IMR-90 (cell line): ENCODE measurements at regions not wholly inside any gene's neighbourhood (a gene's known extent, or its start where the extent isn't known, plus 50 kb on each side); places are given as distances from the start of the nearest gene placed in this dataset.

Experiments used
- ATAC-seq: fragments of 200-7000 bp; cut with Tn5 transposase; 2 replicates; pipeline ENCODE4 v1.9.1; 2020; ENCODE audit warnings: low read depth, mild to moderate bottlenecking, moderate library complexity
- BruUV-seq: library from RNA; stranded (reverse); fragments of 400-500 nt; replicated peaks from 2 replicates; lab custom pipeline; 2021; lab: Mats Ljungman, UMichigan
- CTCF ChIA-PET: fragments of 300-600 bp; formaldehyde crosslinking; extraction: SDS; loops from one replicate; lab custom pipeline; 2021; ENCODE audit warnings: antibody characterized with exemption; lab: Yijun Ruan, JAX
- POLR2A ChIA-PET: fragments of 300-600 bp; sonication (Branson Sonifier 250); formaldehyde crosslinking; loops from one replicate; lab custom pipeline; 2022; ENCODE audit warnings: antibody characterized with exemption; ENCODE audit not compliant: unreplicated experiment; lab: Charles Lee
- DNase-seq: peaks from one replicate; pipeline ENCODE4 v3.0.0; 2013
- H2AFZ ChIP-seq: replicated peaks from 2 replicates; pipeline ENCODE3; 2013; ENCODE audit warnings: low read length, mild to moderate bottlenecking; ENCODE audit not compliant: poor library complexity
- H2AK5ac ChIP-seq: 2 replicates; pipeline ENCODE4 v1.6.1; 2013; ENCODE audit warnings: low read depth, low read length, inconsistent platforms
- H2AK9ac ChIP-seq: replicated peaks from 2 replicates; pipeline ENCODE3; 2013; ENCODE audit warnings: mild to moderate bottlenecking, low read depth, low read length, moderate library complexity; ENCODE audit not compliant: poor library complexity
- H2BK120ac ChIP-seq: 2 replicates; pipeline ENCODE4 v1.6.1; 2013; ENCODE audit warnings: low read depth, low read length, inconsistent platforms
- H2BK15ac ChIP-seq: 3 replicates; pipeline ENCODE4 v1.6.1; 2013; ENCODE audit warnings: low read depth, low read length, inconsistent platforms
- H2BK20ac ChIP-seq: 2 replicates; pipeline ENCODE4 v1.6.1; 2013; ENCODE audit warnings: low read depth, mild to moderate bottlenecking, inconsistent platforms, low read length, moderate library complexity
- H2BK5ac ChIP-seq: 2 replicates; pipeline ENCODE4 v1.6.1; 2013; ENCODE audit warnings: mild to moderate bottlenecking, low read depth, low read length, inconsistent platforms; ENCODE audit not compliant: poor library complexity, severe bottlenecking
- H3K14ac ChIP-seq: replicated peaks from 2 replicates; pipeline ENCODE4 v1.6.1; 2013; ENCODE audit warnings: low read depth, low read length, inconsistent platforms
- H3K18ac ChIP-seq: 2 replicates; pipeline ENCODE4 v1.6.1; 2013; ENCODE audit warnings: low read depth, low read length, control low read depth
- H3K23ac ChIP-seq: 2 replicates; pipeline ENCODE4 v1.6.1; 2013; ENCODE audit warnings: low read depth, low read length, inconsistent platforms
- H3K27ac ChIP-seq: 2 replicates; pipeline ENCODE4 v1.5.1; 2013; ENCODE audit warnings: mild to moderate bottlenecking, control low read depth, low read length; ENCODE audit not compliant: insufficient read depth
- H3K27me3 ChIP-seq: 2 replicates; pipeline ENCODE4 v1.6.1; 2013; ENCODE audit warnings: low read length; ENCODE audit not compliant: control insufficient read depth, insufficient read depth
- H3K36me3 ChIP-seq: 2 replicates; pipeline ENCODE4 v1.6.1; 2013; ENCODE audit warnings: low read length, mixed read lengths; ENCODE audit not compliant: control insufficient read depth, insufficient read depth
- H3K4ac ChIP-seq: 2 replicates; pipeline ENCODE4 v1.6.1; 2013; ENCODE audit warnings: low read depth, low read length, inconsistent platforms
- H3K4me1 ChIP-seq: 2 replicates; pipeline ENCODE4 v1.6.1; 2013; ENCODE audit warnings: low read length, mixed read lengths; ENCODE audit not compliant: control insufficient read depth, insufficient read depth
- H3K4me2 ChIP-seq: 2 replicates; pipeline ENCODE4 v1.6.1; 2013; ENCODE audit warnings: low read depth, mild to moderate bottlenecking, control low read depth, low read length, moderate library complexity
- H3K4me3 ChIP-seq: 2 replicates; pipeline ENCODE4 v1.5.1; 2013; ENCODE audit warnings: low read depth, mild to moderate bottlenecking, control low read depth, low read length, moderate library complexity; ENCODE audit not compliant: insufficient read depth
- H3K56ac ChIP-seq: 2 replicates; pipeline ENCODE4 v1.6.1; 2013; ENCODE audit warnings: low read length, inconsistent platforms; ENCODE audit not compliant: insufficient read depth; ENCODE audit errors: extremely low read depth
- H3K79me1 ChIP-seq, 2 experiments: 2 replicates each; pipeline ENCODE4 v1.6.1; 2013; ENCODE audit warnings: low read length in 2 of 2, inconsistent platforms in 1 of 2, low read depth in 1 of 2
- H3K9ac ChIP-seq: 2 replicates; pipeline ENCODE4 v1.6.1; 2013; ENCODE audit warnings: low read depth, low read length, control low read depth
- H3K9me1 ChIP-seq: 2 replicates; pipeline ENCODE4 v1.6.1; 2013; ENCODE audit warnings: low read length, inconsistent platforms; ENCODE audit not compliant: insufficient read depth
- H3K9me3 ChIP-seq: 2 replicates; pipeline ENCODE4 v1.6.1; 2013; ENCODE audit warnings: low read length; ENCODE audit not compliant: control insufficient read depth, insufficient read depth
- H4K20me1 ChIP-seq: 2 replicates; pipeline ENCODE4 v1.6.1; 2013; ENCODE audit warnings: low read length, inconsistent platforms; ENCODE audit not compliant: insufficient read depth
- H4K5ac ChIP-seq: 2 replicates; pipeline ENCODE4 v1.6.1; 2013; ENCODE audit warnings: mild to moderate bottlenecking, low read depth, low read length, control low read depth
- H4K8ac ChIP-seq, 2 experiments: 2 replicates each; pipeline ENCODE4 v1.6.1; 2013; ENCODE audit warnings: low read depth in 2 of 2, low read length in 2 of 2, control low read depth in 1 of 2, inconsistent platforms in 1 of 2
- H4K91ac ChIP-seq: 2 replicates; pipeline ENCODE4 v1.6.1; 2013; ENCODE audit warnings: low read depth, low read length, inconsistent platforms; ENCODE audit not compliant: insufficient read depth
- FOS ChIP-seq: fragments of 150-350 bp; IDR thresholded peaks from 2 replicates; pipeline ENCODE4 v1.6.1; 2016; ENCODE audit warnings: low read depth, low read length
- RFX5 ChIP-seq: IDR thresholded peaks from 2 replicates; pipeline ENCODE4 v1.8.0; 2012; ENCODE audit warnings: low read depth, mild to moderate bottlenecking, low read length, moderate library complexity
- SMC3 ChIP-seq: fragments of 150-350 bp; IDR thresholded peaks from 2 replicates; pipeline ENCODE4 v1.6.1; 2016; ENCODE audit warnings: low read depth, mild to moderate bottlenecking, antibody characterized with exemption, low read length, moderate library complexity
- WGBS, 2 experiments: methylation state at CpG; one replicate each; pipeline versions ENCODE4 v1.1.5 to v1.1.7; 2013; ENCODE audit warnings: missing lambda C conversion rate in 2 of 2; ENCODE audit not compliant: insufficient read length in 1 of 2; ENCODE audit errors: extremely low coverage in 2 of 2; 5-methylcytosine and 5-hydroxymethylcytosine counted together
- dilution Hi-C: fragments of 300-500 bp; cut with HindIII; formaldehyde crosslinking; loops from one replicate; pipeline ENCODE4 v1.14.3; 2018; ENCODE audit warnings: low sequenced_read_pairs; ENCODE audit not compliant: unreplicated experiment
- in situ Hi-C: fragments of 300-500 bp; cut with MboI; formaldehyde crosslinking; loops from 3 replicates; pipeline ENCODE4 v1.14.3; 2019; ENCODE audit warnings: low sequenced_read_pairs, inconsistent platforms, mixed read lengths
- intact Hi-C: fragments of 100-400 bp; cut with micrococcal nuclease; formaldehyde crosslinking; loops from 2 replicates; pipeline ENCODE4 v1.10.0; 2022
- TF ChIP-seq, protein P1 (sequence below): fragments of 150-350 bp; IDR thresholded peaks from 2 replicates; pipeline ENCODE4 v1.6.1; 2017; ENCODE audit warnings: mild to moderate bottlenecking, antibody characterized with exemption, low read length, low read depth

DNA sequence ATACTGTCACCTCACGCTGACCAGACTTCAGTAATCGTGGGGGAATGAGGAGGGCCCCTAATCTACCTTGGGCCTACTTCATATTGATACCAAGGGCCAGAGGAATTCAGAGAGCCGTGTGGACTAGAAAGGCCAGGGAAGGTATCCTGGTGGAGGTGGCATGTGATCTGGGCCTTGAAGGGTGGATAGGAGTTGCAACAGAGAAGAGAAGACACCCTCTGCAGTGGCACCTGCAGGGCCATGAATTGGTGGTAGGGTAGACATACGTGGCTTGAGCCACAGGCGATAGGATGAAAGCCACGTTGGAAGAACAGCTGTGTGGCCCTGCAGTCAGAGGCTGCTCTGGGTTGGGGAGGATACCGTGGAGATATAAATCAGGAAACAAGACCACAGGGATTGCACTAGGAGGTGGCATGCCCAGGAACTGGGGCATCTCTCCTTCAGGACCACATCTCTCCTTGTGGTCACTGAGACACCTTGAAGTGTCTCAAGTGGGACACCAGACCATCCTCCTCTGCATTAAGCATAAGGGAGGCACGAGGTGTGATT is 141.4 kb downstream of the CYP26B1 start:
- ChIA-PET CTCF (no interaction called here), POLR2A (no interaction called here)
- H3K79me1 ChIP-seq = no peaks in the 10 kb centered on the region
- H3K27me3 ChIP-seq = peaks cover 14% of the 10 kb centered on the region
- H3K4me3 ChIP-seq = no peak overlapping the region
- no peaks in the 10 kb centered on the region for H3K36me3 ChIP-seq
- no peak overlapping the region for H3K9ac ChIP-seq
- ATAC-seq (no peak), DNase-seq (no peak)
- no peak overlapping the region for H2BK20ac ChIP-seq
- H2AK5ac ChIP-seq = no peak overlapping the region
- H2BK15ac ChIP-seq = no peak overlapping the region
- in situ Hi-C loops = no loop called here
- H4K8ac ChIP-seq = no peak overlapping the region
- TF ChIP-seq RFX5 (no peak), SMC3 (no peak), FOS (no peak)
- TF ChIP-seq, protein P1, sequence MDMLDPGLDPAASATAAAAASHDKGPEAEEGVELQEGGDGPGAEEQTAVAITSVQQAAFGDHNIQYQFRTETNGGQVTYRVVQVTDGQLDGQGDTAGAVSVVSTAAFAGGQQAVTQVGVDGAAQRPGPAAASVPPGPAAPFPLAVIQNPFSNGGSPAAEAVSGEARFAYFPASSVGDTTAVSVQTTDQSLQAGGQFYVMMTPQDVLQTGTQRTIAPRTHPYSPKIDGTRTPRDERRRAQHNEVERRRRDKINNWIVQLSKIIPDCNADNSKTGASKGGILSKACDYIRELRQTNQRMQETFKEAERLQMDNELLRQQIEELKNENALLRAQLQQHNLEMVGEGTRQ = no peak
- 83% methylated on average over 2 of the region's 8 CpGs; no CpG with 5 or more reads in 1 of the 2 experiments for WGBS, 2 experiments
- H4K20me1 ChIP-seq = no peaks in the 10 kb centered on the region
- H3K23ac ChIP-seq = no peak overlapping the region
- no peak overlapping the region for H3K56ac ChIP-seq
- intact Hi-C loops = no loop called here
- H2BK120ac ChIP-seq = no peak overlapping the region
- no peak overlapping the region for H3K14ac ChIP-seq
- no peak overlapping the region for H4K91ac ChIP-seq
- dilution Hi-C loops = no loop called here
- no peaks in the 10 kb centered on the region for H3K9me3 ChIP-seq
- no peak overlapping the region for H2BK5ac ChIP-seq
- no peaks in the 10 kb centered on the region for H3K9me1 ChIP-seq
- H4K5ac ChIP-seq = no peak overlapping the region
- no peak overlapping the region for H3K4ac ChIP-seq
- H2AK9ac ChIP-seq = no peak overlapping the region
- H2AFZ ChIP-seq = no peak overlapping the region
- no peak overlapping the region for H3K4me2 ChIP-seq
- no peak overlapping the region for H3K18ac ChIP-seq
- no peaks in the 10 kb centered on the region for H3K4me1 ChIP-seq
- H3K27ac ChIP-seq = no peak overlapping the region
- no TSS peak for BruUV-seq
